ENCODE measurements at regions not wholly inside any gene's neighbourhood (a gene's known extent, or its start where the extent isn't known, plus 50 kb on each side); places are given as distances from the start of the nearest gene placed in this dataset.

DNA sequence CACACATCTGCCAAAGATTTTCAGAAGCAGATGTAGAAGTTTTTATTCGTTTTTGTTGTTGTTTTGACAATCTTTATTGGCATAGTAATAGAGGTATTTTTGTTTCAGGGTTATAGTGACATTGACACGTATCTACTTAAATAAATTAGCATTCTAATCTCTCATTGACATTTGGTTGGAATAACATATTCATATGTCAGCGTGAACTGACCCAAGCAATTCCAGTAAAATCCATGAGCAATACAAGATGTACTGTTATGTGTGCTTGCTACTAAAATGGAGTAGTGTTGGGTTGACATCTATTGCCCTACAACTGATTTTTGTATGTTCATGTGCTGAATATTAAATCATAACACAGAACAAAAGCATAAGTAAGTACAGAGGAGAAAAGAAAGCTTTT, 284.4 kb upstream of the SMC2 start:
- WGBS, 2 donors: 44 to 54% methylated on average over 3 of the region's 3 CpGs
- no peak for FAIRE-seq
- H3K36me3 ChIP-seq: no peaks in the 10 kb centered on the region

DNA sequence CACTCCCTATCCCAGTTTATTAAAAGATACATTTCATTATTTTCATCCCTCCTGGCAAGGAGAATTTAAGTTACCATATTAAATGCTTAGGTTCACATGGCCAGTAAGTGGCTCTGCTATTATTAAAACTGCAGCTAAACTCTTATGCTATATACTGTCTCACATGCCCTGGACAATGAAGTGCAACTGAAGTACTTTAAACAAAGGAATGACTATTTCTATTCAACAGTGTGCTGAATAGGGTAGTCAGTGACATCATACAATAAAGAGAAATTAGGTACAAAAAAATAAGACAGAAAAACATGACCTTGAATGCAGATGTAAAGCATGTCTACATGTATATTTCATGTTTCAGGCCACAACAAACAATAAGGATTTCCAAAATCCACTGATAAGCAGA, 282.6 kb upstream of the SMC2 start:
- ATAC-seq: no peak
- Histone ChIP-seq H3K36me3 (no peaks in the 10 kb centered on the region), H3K27ac (no peak overlapping the region), H3K27me3 (no peaks in the 10 kb centered on the region), H3K4me1 (no peaks in the 10 kb centered on the region), H3K4me3 (no peak overlapping the region), H3K9me3 (no peaks in the 10 kb centered on the region)
- DNase-seq: no peak
- FAIRE-seq: no peak
- TF ChIP-seq, protein P1, sequence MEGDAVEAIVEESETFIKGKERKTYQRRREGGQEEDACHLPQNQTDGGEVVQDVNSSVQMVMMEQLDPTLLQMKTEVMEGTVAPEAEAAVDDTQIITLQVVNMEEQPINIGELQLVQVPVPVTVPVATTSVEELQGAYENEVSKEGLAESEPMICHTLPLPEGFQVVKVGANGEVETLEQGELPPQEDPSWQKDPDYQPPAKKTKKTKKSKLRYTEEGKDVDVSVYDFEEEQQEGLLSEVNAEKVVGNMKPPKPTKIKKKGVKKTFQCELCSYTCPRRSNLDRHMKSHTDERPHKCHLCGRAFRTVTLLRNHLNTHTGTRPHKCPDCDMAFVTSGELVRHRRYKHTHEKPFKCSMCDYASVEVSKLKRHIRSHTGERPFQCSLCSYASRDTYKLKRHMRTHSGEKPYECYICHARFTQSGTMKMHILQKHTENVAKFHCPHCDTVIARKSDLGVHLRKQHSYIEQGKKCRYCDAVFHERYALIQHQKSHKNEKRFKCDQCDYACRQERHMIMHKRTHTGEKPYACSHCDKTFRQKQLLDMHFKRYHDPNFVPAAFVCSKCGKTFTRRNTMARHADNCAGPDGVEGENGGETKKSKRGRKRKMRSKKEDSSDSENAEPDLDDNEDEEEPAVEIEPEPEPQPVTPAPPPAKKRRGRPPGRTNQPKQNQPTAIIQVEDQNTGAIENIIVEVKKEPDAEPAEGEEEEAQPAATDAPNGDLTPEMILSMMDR (IDR thresholded peaks at IDR 0.05): no peak
- intact Hi-C loops (cut with DNase I): no loop called here

More for the DNA sequence above, 284.4 kb upstream of the SMC2 start:
- Histone ChIP-seq H3K9me3 (no peaks in the 10 kb centered on the region), H3K27ac (no peak overlapping the region), H3K4me3 (no peak overlapping the region), H3K27me3 (no peaks in the 10 kb centered on the region), H3K4me1 (no peaks in the 10 kb centered on the region)
- intact Hi-C loops (cut with DNase I): no loop called here
- ATAC-seq (no peak), DNase-seq (no peak)
- TF ChIP-seq, protein P1 (IDR thresholded peaks at IDR 0.05): no peak

DNA sequence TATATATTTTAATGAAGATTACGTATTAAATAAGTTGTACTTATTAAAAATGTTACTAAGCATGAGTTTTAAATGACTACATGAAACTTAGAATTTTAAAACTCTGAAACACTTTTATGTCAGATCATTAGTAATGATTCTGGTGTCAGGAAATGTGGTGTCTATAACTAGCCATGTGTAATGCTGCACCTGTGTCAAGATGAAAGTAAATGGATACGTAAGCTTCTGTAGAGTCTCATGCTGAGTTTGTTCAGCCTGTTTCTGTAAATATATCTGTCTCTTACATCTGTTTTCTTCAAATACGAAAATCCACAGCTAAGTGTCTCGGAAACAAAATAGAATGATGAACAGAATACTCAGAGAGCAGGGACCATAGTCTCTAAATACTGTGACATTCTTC, 278.0 kb upstream of the SMC2 start:
- Histone ChIP-seq H3K27me3 (no peaks in the 10 kb centered on the region), H3K4me1 (no peaks in the 10 kb centered on the region), H3K27ac (no peak overlapping the region), H3K4me3 (no peak overlapping the region), H3K9me3 (no peaks in the 10 kb centered on the region), H3K36me3 (no peaks in the 10 kb centered on the region)
- 31 to 33% methylated on average over 4 of the region's 4 CpGs for WGBS, 2 donors
- TF ChIP-seq, protein P1 (IDR thresholded peaks at IDR 0.05): no peak
- DNase-seq: no peak
- intact Hi-C loops (cut with DNase I): no loop called here
- ATAC-seq: peak in 1 of 4 donors; percentile 56
- no peak for FAIRE-seq

DNA sequence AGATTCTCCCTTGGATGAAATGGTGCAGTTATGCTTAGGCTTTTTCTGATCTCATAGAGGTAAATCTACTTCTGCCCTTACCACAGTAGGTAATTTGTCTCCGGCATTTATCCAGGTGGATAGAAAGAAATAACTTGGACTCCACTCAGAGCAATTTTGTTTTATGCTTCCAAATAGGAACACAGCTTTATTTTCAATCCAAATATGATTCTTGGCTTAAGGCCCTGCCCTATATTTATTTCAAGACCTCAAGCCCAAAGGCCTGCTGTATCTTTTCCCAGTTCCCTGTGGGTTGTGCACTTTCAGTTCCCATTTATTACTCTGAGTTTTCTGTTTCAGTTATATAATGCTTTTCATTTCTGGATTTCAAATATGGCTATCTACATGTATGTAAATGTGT, 274.2 kb upstream of the SMC2 start:
- intact Hi-C loops (cut with DNase I): no loop called here
- no peaks in the 10 kb centered on the region for H3K4me1 ChIP-seq

DNA sequence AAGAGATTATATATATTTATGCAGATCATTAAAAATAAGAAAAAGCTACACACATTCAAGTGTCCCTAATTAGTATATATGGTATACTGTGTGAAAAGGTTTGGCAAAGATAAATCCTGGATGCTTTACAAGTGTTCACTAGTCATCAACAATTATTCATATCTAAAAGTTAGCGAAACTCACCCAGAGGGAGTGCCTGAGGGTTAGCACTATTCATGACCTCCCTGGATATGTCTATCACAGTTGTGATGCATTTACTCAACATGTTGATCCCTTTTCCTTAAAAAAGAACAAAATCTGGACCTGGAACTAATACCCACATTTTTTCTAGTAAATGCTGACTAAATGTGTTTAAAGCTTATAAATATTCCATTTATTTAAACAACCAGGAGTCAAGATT, 273.0 kb upstream of the SMC2 start:
- 78 to 86% methylated on average over 1 of the region's 1 CpG for WGBS, 2 donors
- no peak for FAIRE-seq

More for the DNA sequence above, 274.2 kb upstream of the SMC2 start:
- TF ChIP-seq, protein P1 (IDR thresholded peaks at IDR 0.05): no peak
- Histone ChIP-seq H3K27ac (no peak overlapping the region), H3K36me3 (no peaks in the 10 kb centered on the region), H3K27me3 (no peaks in the 10 kb centered on the region), H3K4me3 (no peak overlapping the region), H3K9me3 (no peaks in the 10 kb centered on the region)
- DNase-seq (no peak), FAIRE-seq (no peak), ATAC-seq (no peak)
- 66 to 85% methylated on average over 1 of the region's 1 CpG for WGBS, 2 donors

More for the DNA sequence above, 273.0 kb upstream of the SMC2 start:
- Histone ChIP-seq H3K4me1 (no peaks in the 10 kb centered on the region), H3K27me3 (no peaks in the 10 kb centered on the region), H3K4me3 (no peak overlapping the region), H3K27ac (no peak overlapping the region), H3K9me3 (no peaks in the 10 kb centered on the region), H3K36me3 (no peaks in the 10 kb centered on the region)
- intact Hi-C loops (cut with DNase I): no loop called here
- TF ChIP-seq, protein P1 (IDR thresholded peaks at IDR 0.05): no peak
- ATAC-seq (no peak), DNase-seq (no peak)

Measured in pancreas (tissue), 10 donors.